WTC11 (cell line): ENCODE measurements at regions not wholly inside any gene's neighbourhood (a gene's known extent, or its start where the extent isn't known, plus 50 kb on each side); places are given as distances from the start of the nearest gene placed in this dataset.

ENCODE experiments used
- ATAC-seq: fragments of 200-7000 bp; cut with Tn5 transposase; 2 replicates; pipeline ENCODE4 v1.10.0; 2021; ENCODE audit warnings: mild to moderate bottlenecking, moderate library complexity
- CTCF ChIA-PET: fragments of 300-600 bp; sonication (Branson Sonifier 250); formaldehyde crosslinking; loops from one replicate; lab custom pipeline; 2021; ENCODE audit warnings: antibody characterized with exemption; lab: Charles Lee
- POLR2A ChIA-PET: fragments of 350-600 bp; sonication (Branson Sonifier 250); formaldehyde crosslinking; loops from one replicate; lab custom pipeline; 2021; ENCODE audit warnings: antibody characterized with exemption; lab: Charles Lee
- DNase-seq: peaks from one replicate; pipeline ENCODE4 v3.0.0; 2021; ENCODE audit warnings: low spot score
- H3K27ac Mint-ChIP-seq: 2 replicates; pipeline ENCODE4 v1.8.0; 2021; ENCODE audit warnings: mixed read lengths
- H3K27me3 Mint-ChIP-seq: 2 replicates; pipeline ENCODE4 v1.8.0; 2021; ENCODE audit warnings: low read depth, mild to moderate bottlenecking, moderate library complexity, mixed read lengths
- H3K36me3 Mint-ChIP-seq: 2 replicates; pipeline ENCODE4 v1.8.0; 2021; ENCODE audit warnings: mixed read lengths
- H3K4me1 Mint-ChIP-seq: 2 replicates; pipeline ENCODE4 v1.8.0; 2022; ENCODE audit warnings: mixed read lengths
- H3K4me3 Mint-ChIP-seq: 2 replicates; pipeline ENCODE4 v1.8.0; 2021; ENCODE audit warnings: mild to moderate bottlenecking, moderate library complexity, mixed read lengths
- H3K9me3 Mint-ChIP-seq: 2 replicates; pipeline ENCODE4 v1.8.0; 2021; ENCODE audit warnings: mixed read lengths
- CREM ChIP-seq: sonication (generic); formaldehyde crosslinking; IDR thresholded peaks from 2 replicates; pipeline ENCODE4 v1.8.1; 2022; ENCODE audit warnings: mild to moderate bottlenecking, missing genetic modification reagents, moderate library complexity
- E2F4 ChIP-seq: sonication (generic); formaldehyde crosslinking; IDR thresholded peaks from 2 replicates; pipeline ENCODE4 v1.8.1; 2022; ENCODE audit warnings: low read depth, mild to moderate bottlenecking, moderate library complexity, missing genetic modification reagents, borderline replicate concordance
- GABPB1 ChIP-seq: sonication (generic); formaldehyde crosslinking; IDR thresholded peaks from 2 replicates; pipeline ENCODE4 v1.8.1; 2023; ENCODE audit warnings: mild to moderate bottlenecking, missing genetic modification reagents
- GTF2I ChIP-seq: fragments of 250-450 bp; sonication (Bioruptor Pico); conservative IDR thresholded peaks from 2 replicates; pipeline ENCODE4 v1.4.0; 2021; ENCODE audit warnings: mild to moderate bottlenecking
- HMGXB4 ChIP-seq: sonication (generic); formaldehyde crosslinking; IDR thresholded peaks from 2 replicates; pipeline ENCODE4 v1.8.1; 2023; ENCODE audit warnings: mild to moderate bottlenecking, moderate library complexity, missing genetic modification reagents
- NFATC4 ChIP-seq: fragments of 250-450 bp; sonication (Bioruptor Pico); IDR thresholded peaks from 2 replicates; pipeline ENCODE4 v1.9.0; 2021; ENCODE audit warnings: mild to moderate bottlenecking
- NR1H2 ChIP-seq: sonication (generic); formaldehyde crosslinking; IDR thresholded peaks from 2 replicates; pipeline ENCODE4 v1.9.0; 2021; ENCODE audit warnings: mild to moderate bottlenecking, moderate library complexity, missing genetic modification reagents
- RELA ChIP-seq: sonication (generic); formaldehyde crosslinking; IDR thresholded peaks from 2 replicates; pipeline ENCODE4 v1.8.1; 2022; ENCODE audit warnings: missing genetic modification reagents, mild to moderate bottlenecking, borderline replicate concordance
- SP1 ChIP-seq: sonication (generic); formaldehyde crosslinking; conservative IDR thresholded peaks from 2 replicates; pipeline ENCODE4 v1.8.1; 2022; ENCODE audit warnings: missing genetic modification reagents
- TEAD4 ChIP-seq: sonication (generic); formaldehyde crosslinking; IDR thresholded peaks from 2 replicates; pipeline ENCODE4 v1.8.0; 2022; ENCODE audit warnings: mild to moderate bottlenecking, missing genetic modification reagents
- TP53 ChIP-seq: sonication (generic); formaldehyde crosslinking; IDR thresholded peaks from 2 replicates; pipeline ENCODE4 v1.8.1; 2023; ENCODE audit warnings: mild to moderate bottlenecking, missing genetic modification reagents
- USF1 ChIP-seq: sonication (generic); formaldehyde crosslinking; IDR thresholded peaks from 2 replicates; pipeline ENCODE4 v1.8.0; 2022; ENCODE audit warnings: mild to moderate bottlenecking, missing genetic modification reagents
- ZNF263 ChIP-seq: sonication (generic); formaldehyde crosslinking; IDR thresholded peaks from 2 replicates; pipeline ENCODE4 v1.8.1; 2022; ENCODE audit warnings: low read depth, mild to moderate bottlenecking, moderate library complexity, missing genetic modification reagents
- ZNF532 ChIP-seq: fragments of 250-450 bp; sonication (Bioruptor Pico); IDR thresholded peaks from 2 replicates; pipeline ENCODE4 v1.9.0; 2021; ENCODE audit warnings: mild to moderate bottlenecking, borderline replicate concordance
- TF ChIP-seq, protein P1 (sequence below): sonication (generic); formaldehyde crosslinking; IDR thresholded peaks from 2 replicates; pipeline ENCODE4 v1.8.1; 2022; ENCODE audit warnings: low read depth, missing genetic modification reagents, borderline replicate concordance
- TF ChIP-seq, protein P2 (sequence below): sonication (generic); formaldehyde crosslinking; IDR thresholded peaks from 2 replicates; pipeline ENCODE4 v1.8.1; 2022; ENCODE audit warnings: mild to moderate bottlenecking, missing genetic modification reagents, moderate library complexity, borderline replicate concordance
- TF ChIP-seq, protein P3 (sequence below): fragments of 250-450 bp; sonication (Bioruptor Pico); IDR thresholded peaks from 2 replicates; pipeline ENCODE4 v2.1.2; 2022; ENCODE audit warnings: mild to moderate bottlenecking, moderate library complexity

DNA sequence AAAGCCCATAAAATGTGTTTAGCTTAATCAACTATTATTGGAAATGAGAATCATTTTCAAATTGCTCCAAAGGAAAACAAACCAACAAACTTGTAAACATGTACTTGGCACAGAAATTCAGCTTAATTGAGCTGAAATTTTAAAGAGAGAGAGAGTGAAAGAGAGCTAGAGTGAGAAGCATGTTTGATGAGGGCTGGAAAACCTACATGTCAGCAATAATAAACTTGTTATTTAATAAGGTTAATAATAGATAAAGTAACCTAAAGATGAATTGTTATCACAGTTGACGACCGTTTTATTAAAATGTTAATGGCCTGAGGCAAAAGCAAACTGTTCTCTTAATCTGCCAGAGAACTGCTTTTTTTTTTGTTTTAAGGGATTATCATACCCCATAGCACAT, 496.1 kb downstream of the RNF144B start:
- ATAC-seq (no peak), DNase-seq (no peak)
- Mint-ChIP-seq H3K4me1 (no peaks in the 10 kb centered on the region), H3K9me3 (peaks cover 27% of the 10 kb centered on the region), H3K27me3 (no peaks in the 10 kb centered on the region; the same call in 1 of the 2 replicates), H3K4me3 (no peak overlapping the region), H3K36me3 (peaks cover 3% of the 10 kb centered on the region; the same call in 1 of the 2 replicates), H3K27ac (no peak overlapping the region)
- CTCF ChIA-PET: no interaction called here
- POLR2A ChIA-PET: no interaction called here
- TF ChIP-seq SP1 (CRISPR knock-in tag): no peak

- Mint-ChIP-seq H3K9me3 (peaks cover 27% of the 10 kb centered on the region), H3K27me3 (no peaks in the 10 kb centered on the region; the same call in 1 of the 2 replicates), H3K36me3 (peaks cover 3% of the 10 kb centered on the region; the same call in 1 of the 2 replicates)
- ATAC-seq (no peak), DNase-seq (no peak)
- CTCF ChIA-PET: no interaction called here
- POLR2A ChIA-PET: no interaction called here
- no peak for TF ChIP-seq TEAD4 (CRISPR knock-in tag)
- TF ChIP-seq RELA (CRISPR knock-in tag): no peak
- no peak for TF ChIP-seq GABPB1
- TF ChIP-seq E2F4 (CRISPR knock-in tag): no peak
- TF ChIP-seq HMGXB4 (CRISPR knock-in tag): no peak
- no peak for TF ChIP-seq NFATC4 (CRISPR knock-in tag)
- TF ChIP-seq, protein P1, sequence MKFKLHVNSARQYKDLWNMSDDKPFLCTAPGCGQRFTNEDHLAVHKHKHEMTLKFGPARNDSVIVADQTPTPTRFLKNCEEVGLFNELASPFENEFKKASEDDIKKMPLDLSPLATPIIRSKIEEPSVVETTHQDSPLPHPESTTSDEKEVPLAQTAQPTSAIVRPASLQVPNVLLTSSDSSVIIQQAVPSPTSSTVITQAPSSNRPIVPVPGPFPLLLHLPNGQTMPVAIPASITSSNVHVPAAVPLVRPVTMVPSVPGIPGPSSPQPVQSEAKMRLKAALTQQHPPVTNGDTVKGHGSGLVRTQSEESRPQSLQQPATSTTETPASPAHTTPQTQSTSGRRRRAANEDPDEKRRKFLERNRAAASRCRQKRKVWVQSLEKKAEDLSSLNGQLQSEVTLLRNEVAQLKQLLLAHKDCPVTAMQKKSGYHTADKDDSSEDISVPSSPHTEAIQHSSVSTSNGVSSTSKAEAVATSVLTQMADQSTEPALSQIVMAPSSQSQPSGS (CRISPR knock-in tag): no peak
- no peak for TF ChIP-seq NR1H2 (CRISPR knock-in tag)
- TF ChIP-seq, protein P2, sequence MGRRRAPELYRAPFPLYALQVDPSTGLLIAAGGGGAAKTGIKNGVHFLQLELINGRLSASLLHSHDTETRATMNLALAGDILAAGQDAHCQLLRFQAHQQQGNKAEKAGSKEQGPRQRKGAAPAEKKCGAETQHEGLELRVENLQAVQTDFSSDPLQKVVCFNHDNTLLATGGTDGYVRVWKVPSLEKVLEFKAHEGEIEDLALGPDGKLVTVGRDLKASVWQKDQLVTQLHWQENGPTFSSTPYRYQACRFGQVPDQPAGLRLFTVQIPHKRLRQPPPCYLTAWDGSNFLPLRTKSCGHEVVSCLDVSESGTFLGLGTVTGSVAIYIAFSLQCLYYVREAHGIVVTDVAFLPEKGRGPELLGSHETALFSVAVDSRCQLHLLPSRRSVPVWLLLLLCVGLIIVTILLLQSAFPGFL (CRISPR knock-in tag): no peak
- TF ChIP-seq CREM: no peak
- no peak for TF ChIP-seq GTF2I (CRISPR knock-in tag)
- TF ChIP-seq, protein P3, sequence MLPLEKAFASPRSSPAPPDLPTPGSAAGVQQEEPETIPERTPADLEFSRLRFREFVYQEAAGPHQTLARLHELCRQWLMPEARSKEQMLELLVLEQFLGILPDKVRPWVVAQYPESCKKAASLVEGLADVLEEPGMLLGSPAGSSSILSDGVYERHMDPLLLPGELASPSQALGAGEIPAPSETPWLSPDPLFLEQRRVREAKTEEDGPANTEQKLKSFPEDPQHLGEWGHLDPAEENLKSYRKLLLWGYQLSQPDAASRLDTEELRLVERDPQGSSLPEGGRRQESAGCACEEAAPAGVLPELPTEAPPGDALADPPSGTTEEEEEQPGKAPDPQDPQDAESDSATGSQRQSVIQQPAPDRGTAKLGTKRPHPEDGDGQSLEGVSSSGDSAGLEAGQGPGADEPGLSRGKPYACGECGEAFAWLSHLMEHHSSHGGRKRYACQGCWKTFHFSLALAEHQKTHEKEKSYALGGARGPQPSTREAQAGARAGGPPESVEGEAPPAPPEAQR (CRISPR knock-in tag): no peak
- TF ChIP-seq ZNF263 (CRISPR knock-in tag): no peak
- TF ChIP-seq USF1: no peak
- TF ChIP-seq ZNF532: no peak
- no peak for TF ChIP-seq TP53 (CRISPR knock-in tag)
- TF ChIP-seq, all 79 proteins: peak for 0
- H3K4me1 Mint-ChIP-seq: no peaks in the 10 kb centered on the region
- no peak overlapping the region for H3K27ac Mint-ChIP-seq
- H3K4me3 Mint-ChIP-seq: no peak overlapping the region
Observed at GRCh38 chr6:18883851-18884250, 496.7 kb downstream of the RNF144B start.
